ENCODE measurements at regions not wholly inside any gene's neighbourhood (a gene's known extent, or its start where the extent isn't known, plus 50 kb on each side); places are given as distances from the start of the nearest gene placed in this dataset.

- no peak for TF ChIP-seq CTCF (conservative IDR thresholded peaks at IDR 0.05; ENCODE audit: control insufficient read depth, insufficient read depth, low read depth, low read length)
- H3K4me3 ChIP-seq (ENCODE audit: control insufficient read depth, low read depth, low read length), result no peak overlapping the region
- no peak for DNase-seq (ENCODE audit: low read depth)
These were observed 56.3 kb downstream of the AGTR2 start for GRCh38 chrX:116226665-116227484.

GRCh38 chrX:116230130-116230898 lies 59.8 kb downstream of the AGTR2 start:
- no peak for TF ChIP-seq CTCF (conservative IDR thresholded peaks at IDR 0.05; ENCODE audit: control insufficient read depth, insufficient read depth, low read depth, low read length)
- DNase-seq (ENCODE audit: low read depth), result no peak
- no peak overlapping the region for H3K4me3 ChIP-seq (ENCODE audit: control insufficient read depth, low read depth, low read length)

- no peak for TF ChIP-seq CTCF (conservative IDR thresholded peaks at IDR 0.05; ENCODE audit: control insufficient read depth, insufficient read depth, low read depth, low read length)
- no peak overlapping the region for H3K4me3 ChIP-seq (ENCODE audit: control insufficient read depth, low read depth, low read length)
- DNase-seq (ENCODE audit: low read depth), result peak; percentile 88
These were observed 62.3 kb downstream of the AGTR2 start for GRCh38 chrX:116232833-116233232.

GRCh38 chrX:116236666-116237065 lies 66.1 kb downstream of the AGTR2 start:
- no peak for TF ChIP-seq CTCF (conservative IDR thresholded peaks at IDR 0.05; ENCODE audit: control insufficient read depth, insufficient read depth, low read depth, low read length)
- peak; percentile 23 for DNase-seq (ENCODE audit: low read depth)
- no peak overlapping the region for H3K4me3 ChIP-seq (ENCODE audit: control insufficient read depth, low read depth, low read length)

- no peak for TF ChIP-seq CTCF (conservative IDR thresholded peaks at IDR 0.05; ENCODE audit: control insufficient read depth, insufficient read depth, low read depth, low read length)
- no peak overlapping the region for H3K4me3 ChIP-seq (ENCODE audit: control insufficient read depth, low read depth, low read length)
- no peak for DNase-seq (ENCODE audit: low read depth)
These were observed 67.5 kb downstream of the AGTR2 start for GRCh38 chrX:116238093-116238492.

GRCh38 chrX:116238567-116239255 lies 68.2 kb downstream of the AGTR2 start:
- H3K4me3 ChIP-seq (ENCODE audit: control insufficient read depth, low read depth, low read length), result no peak overlapping the region
- no peak for DNase-seq (ENCODE audit: low read depth)
- TF ChIP-seq CTCF (conservative IDR thresholded peaks at IDR 0.05; ENCODE audit: control insufficient read depth, insufficient read depth, low read depth, low read length), result no peak
